ENCODE measurements at regions not wholly inside any gene's neighbourhood (a gene's known extent, or its start where the extent isn't known, plus 50 kb on each side); places are given as distances from the start of the nearest gene placed in this dataset.

GRCh38 chr5:167304834-167305469, 986.5 kb upstream of the WWC1 start:
- no peak for TF ChIP-seq CTCF (IDR thresholded peaks at IDR 0.05; ENCODE audit: low read depth, low read length, missing control alignments)
- H3K4me3 ChIP-seq (replicated peaks; ENCODE audit: low read depth, low read length) = no peak overlapping the region
- DNase-seq (ENCODE audit: extremely low read depth, low read depth) = no peak

- H3K4me3 ChIP-seq (replicated peaks; ENCODE audit: low read depth, low read length) = no peak overlapping the region
- no peak for DNase-seq (ENCODE audit: extremely low read depth, low read depth)
- no peak for TF ChIP-seq CTCF (IDR thresholded peaks at IDR 0.05; ENCODE audit: low read depth, low read length, missing control alignments)
These were observed 985.7 kb upstream of the WWC1 start for GRCh38 chr5:167305591-167306213.

GRCh38 chr5:167307042-167307441, 984.4 kb upstream of the WWC1 start:
- H3K4me3 ChIP-seq (replicated peaks; ENCODE audit: low read depth, low read length) = no peak overlapping the region
- DNase-seq (ENCODE audit: extremely low read depth, low read depth) = no peak
- TF ChIP-seq CTCF (IDR thresholded peaks at IDR 0.05; ENCODE audit: low read depth, low read length, missing control alignments) = no peak

GRCh38 chr5:167308466-167308865, 983.0 kb upstream of the WWC1 start:
- no peak overlapping the region for H3K4me3 ChIP-seq (replicated peaks; ENCODE audit: low read depth, low read length)
- no peak for TF ChIP-seq CTCF (IDR thresholded peaks at IDR 0.05; ENCODE audit: low read depth, low read length, missing control alignments)
- no peak for DNase-seq (ENCODE audit: extremely low read depth, low read depth)

GRCh38 chr5:167309941-167310517, 981.4 kb upstream of the WWC1 start:
- no peak for TF ChIP-seq CTCF (IDR thresholded peaks at IDR 0.05; ENCODE audit: low read depth, low read length, missing control alignments)
- no peak for DNase-seq (ENCODE audit: extremely low read depth, low read depth)
- no peak overlapping the region for H3K4me3 ChIP-seq (replicated peaks; ENCODE audit: low read depth, low read length)

GRCh38 chr5:167311340-167311739, 980.1 kb upstream of the WWC1 start:
- no peak for DNase-seq (ENCODE audit: extremely low read depth, low read depth)
- no peak for TF ChIP-seq CTCF (IDR thresholded peaks at IDR 0.05; ENCODE audit: low read depth, low read length, missing control alignments)
- no peak overlapping the region for H3K4me3 ChIP-seq (replicated peaks; ENCODE audit: low read depth, low read length)
